Omental fat pad (tissue), 3 donors: ENCODE measurements at regions not wholly inside any gene's neighbourhood (a gene's known extent, or its start where the extent isn't known, plus 50 kb on each side); places are given as distances from the start of the nearest gene placed in this dataset.

Source experiments
- ATAC-seq: fragments of 150-250 bp; one replicate; pipeline ENCODE4 v1.9.1; 2016; ENCODE audit warnings: mild to moderate bottlenecking, moderate library complexity; ENCODE audit not compliant: low FRiP score
- DNase-seq: peaks from one replicate; pipeline ENCODE4 v3.0.0-alpha.2; 2019; ENCODE audit warnings: low spot score
- CTCF ChIP-seq, 3 donors: fragments of 450-650 bp; IDR thresholded peaks; one replicate each; pipeline ENCODE4 v1.5.1; 2016 to 2017; ENCODE audit warnings: antibody characterized with exemption in 3 of 3, mild to moderate bottlenecking in 3 of 3, moderate library complexity in 2 of 3

DNA sequence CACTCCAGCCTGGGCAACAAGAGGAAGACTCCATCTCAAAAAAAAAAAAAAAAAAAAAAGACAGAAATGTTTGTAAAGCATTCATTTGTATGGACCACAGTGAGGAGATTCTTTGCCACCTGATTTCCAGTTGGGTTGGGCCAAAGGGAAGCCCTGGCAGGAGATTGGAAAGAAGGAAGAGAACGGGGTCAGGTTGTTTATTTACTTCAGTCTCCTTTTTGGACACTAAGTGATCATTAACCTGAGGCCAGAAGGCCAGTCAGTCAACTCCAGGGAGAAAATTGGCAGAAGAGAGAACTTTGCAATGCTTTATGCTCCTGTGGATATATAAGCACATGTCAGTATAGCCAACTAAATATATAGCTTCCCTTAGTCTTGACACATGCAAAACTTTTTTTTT, 85.9 kb downstream of the NTMT2 start:
- TF ChIP-seq CTCF (IDR thresholded peaks at IDR 0.05) = no peak
- DNase-seq (no peak), ATAC-seq (no peak)

GRCh38 chr1:170238704-170239391, 93.1 kb downstream of the NTMT2 start:
- TF ChIP-seq CTCF (IDR thresholded peaks at IDR 0.05) = no peak
- ATAC-seq (peak; percentile 25), DNase-seq (no peak)

DNA sequence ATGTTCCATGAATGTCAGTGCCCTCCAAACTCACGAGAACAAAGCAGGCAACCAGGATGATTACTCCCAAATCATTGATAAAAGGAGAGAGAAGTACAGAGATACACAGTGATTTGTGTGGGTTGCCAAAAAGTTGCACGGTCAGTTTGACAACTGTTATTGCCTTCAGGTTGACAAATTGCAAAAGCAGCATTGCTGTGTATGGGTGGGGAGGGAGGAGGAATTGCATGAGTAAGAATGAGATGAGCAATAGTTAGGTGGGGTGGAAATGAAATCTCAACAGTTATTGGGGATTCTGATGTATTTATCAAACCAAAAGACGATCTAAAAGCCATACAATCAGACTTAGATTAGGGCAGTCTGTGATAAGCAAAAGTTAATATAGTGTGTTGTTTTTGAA, 93.7 kb downstream of the NTMT2 start:
- DNase-seq (no peak), ATAC-seq (peak; percentile 88)
- TF ChIP-seq CTCF (IDR thresholded peaks at IDR 0.05) = no peak

GRCh38 chr1:170240409-170240808, 94.7 kb downstream of the NTMT2 start:
- no peak for TF ChIP-seq CTCF (IDR thresholded peaks at IDR 0.05)
- DNase-seq (no peak), ATAC-seq (peak; percentile 52)

DNA sequence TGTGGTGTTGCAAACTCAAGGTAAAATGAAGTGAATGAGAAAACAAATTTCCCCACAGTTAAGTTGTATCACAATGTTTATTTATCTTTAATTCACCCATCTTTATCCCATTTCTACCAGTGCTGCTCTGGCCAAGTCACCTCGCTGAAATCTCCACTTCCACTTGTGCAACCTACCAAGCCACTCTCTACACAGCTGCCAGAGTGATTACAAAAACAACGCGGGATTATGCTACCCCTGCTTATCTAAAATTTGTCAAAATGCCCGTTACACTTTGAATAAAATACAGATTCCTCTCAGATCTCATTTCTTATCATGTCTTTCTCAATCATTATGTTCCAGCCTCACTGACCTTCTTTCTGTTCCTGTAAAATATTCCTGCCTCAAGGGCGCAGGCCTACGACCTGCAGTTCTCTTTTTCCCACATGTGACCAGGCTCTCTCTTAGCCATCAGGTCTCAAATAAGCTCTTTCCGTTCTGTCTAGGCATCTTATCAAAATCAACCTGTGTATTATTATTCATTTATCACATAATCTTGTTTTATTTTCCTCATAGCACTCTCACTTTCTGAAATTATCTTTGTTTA, 95.6 kb downstream of the NTMT2 start:
- TF ChIP-seq CTCF (IDR thresholded peaks at IDR 0.05) = no peak
- DNase-seq (no peak), ATAC-seq (peak; percentile 42)

- ATAC-seq (no peak), DNase-seq (no peak)
- no peak for TF ChIP-seq CTCF (IDR thresholded peaks at IDR 0.05)
These were observed 102.2 kb downstream of the NTMT2 start for GRCh38 chr1:170247751-170248521.
